ENCODE measurements at regions not wholly inside any gene's neighbourhood (a gene's known extent, or its start where the extent isn't known, plus 50 kb on each side); places are given as distances from the start of the nearest gene placed in this dataset.

- H3K27me3 ChIP-seq (ENCODE audit: insufficient read depth, poor library complexity, severe bottlenecking), result no peaks in the 10 kb centered on the region
- no peak overlapping the region for H3K27ac ChIP-seq (replicated peaks)
- no peak for TF ChIP-seq SPI1 (IDR thresholded peaks at IDR 0.05; ENCODE audit: borderline replicate concordance, low read depth)
- no peak for TF ChIP-seq CTCF (IDR thresholded peaks at IDR 0.05; ENCODE audit: insufficient read depth, low read length)
- TF ChIP-seq POLR2AphosphoS5 (IDR thresholded peaks at IDR 0.05; ENCODE audit: low read depth), result no peak
- no peak for TF ChIP-seq REST (IDR thresholded peaks at IDR 0.05; ENCODE audit: insufficient replicate concordance, low read depth)
- TF ChIP-seq GABPA (IDR thresholded peaks at IDR 0.05; ENCODE audit: low read depth), result no peak
- no peak for DNase-seq (ENCODE audit: low read depth in 1 of 2, low spot score in 1 of 2)
- H3K4me3 ChIP-seq (replicated peaks; ENCODE audit: insufficient read depth, low read length), result no peak overlapping the region
Measured at GRCh38 chr3:130841357-130841756, 52.5 kb upstream of the ATP2C1 start.

DNA sequence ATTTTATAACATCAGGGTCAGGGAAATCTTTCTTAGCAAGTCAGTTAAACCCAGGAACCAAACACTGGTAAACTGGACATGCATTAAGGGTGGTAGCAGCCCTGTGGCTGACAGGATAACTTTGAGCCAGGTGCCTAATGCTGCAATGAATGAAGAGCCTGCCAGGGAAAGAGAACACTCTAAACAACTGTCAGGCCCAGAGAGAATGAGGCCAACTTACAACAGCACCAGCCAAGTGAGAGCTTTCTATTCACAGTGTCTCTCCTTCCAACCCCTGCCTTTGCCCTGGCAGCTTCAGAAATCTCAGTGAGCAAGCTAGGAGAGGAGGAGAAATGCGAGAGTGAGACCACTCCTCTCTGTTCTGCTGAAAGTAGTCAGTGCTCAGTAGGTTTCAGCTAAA is 50.4 kb upstream of the ATP2C1 start:
- Histone ChIP-seq H3K27ac (replicated peaks) (no peak overlapping the region), H3K4me3 (replicated peaks; ENCODE audit: insufficient read depth, low read length) (no peak overlapping the region), H3K27me3 (ENCODE audit: insufficient read depth, poor library complexity, severe bottlenecking) (no peaks in the 10 kb centered on the region)
- DNase-seq (ENCODE audit: low read depth in 1 of 2, low spot score in 1 of 2), result no peak
- TF ChIP-seq POLR2AphosphoS5 (IDR thresholded peaks at IDR 0.05; ENCODE audit: low read depth), result no peak

Data from HL-60 (cell line).